Suprapubic skin (tissue), 4 donors: ENCODE measurements at regions not wholly inside any gene's neighbourhood (a gene's known extent, or its start where the extent isn't known, plus 50 kb on each side); places are given as distances from the start of the nearest gene placed in this dataset.

Experiments used
- DNase-seq, 2 donors: peaks; one replicate each; pipeline ENCODE4 v3.0.0-alpha.2; 2019; ENCODE audit warnings: low spot score in 2 of 2
- H3K27ac ChIP-seq: fragments of 200-600 bp; sonication (generic); one replicate; pipeline ENCODE4 v1.5.1; 2019
- H3K27me3 ChIP-seq: fragments of 200-600 bp; sonication (generic); one replicate; pipeline ENCODE4 v1.5.1; 2019
- H3K36me3 ChIP-seq: fragments of 200-600 bp; sonication (generic); one replicate; pipeline ENCODE4 v1.5.1; 2019
- H3K4me1 ChIP-seq: fragments of 200-600 bp; sonication (generic); one replicate; pipeline ENCODE4 v1.5.1; 2019
- H3K4me3 ChIP-seq: fragments of 200-600 bp; sonication (generic); one replicate; pipeline ENCODE4 v1.5.1; 2019; ENCODE audit warnings: mild to moderate bottlenecking
- H3K9me3 ChIP-seq: fragments of 200-600 bp; sonication (generic); one replicate; pipeline ENCODE4 v1.5.1; 2019
- CTCF ChIP-seq, 2 donors: fragments of 200-600 bp in 1 of 2; fragments of 450-650 bp in 1 of 2; sonication (generic) in 1 of 2; IDR thresholded peaks; one replicate each; pipeline ENCODE4 v1.5.1; 2016 to 2019; ENCODE audit warnings: antibody characterized with exemption in 2 of 2, mild to moderate bottlenecking in 1 of 2, moderate library complexity in 1 of 2
- EP300 ChIP-seq: sonication (generic); formaldehyde crosslinking; IDR thresholded peaks from one replicate; pipeline ENCODE4 v1.6.1; 2017; ENCODE audit warnings: antibody characterized with exemption
- POLR2A ChIP-seq, 2 donors: fragments of 450-650 bp; IDR thresholded peaks; one replicate each; pipeline ENCODE4 v1.6.1; 2017; ENCODE audit warnings: antibody characterized with exemption in 2 of 2, mild to moderate bottlenecking in 2 of 2, moderate library complexity in 2 of 2
- POLR2AphosphoS5 ChIP-seq, 3 donors: sonication (generic); formaldehyde crosslinking; IDR thresholded peaks; one replicate each; pipeline ENCODE4 v1.6.1; 2017; ENCODE audit warnings: antibody characterized with exemption in 3 of 3
- WGBS: methylation state at CpG from one replicate; pipeline ENCODE4 v1.1.5; 2018; 5-methylcytosine and 5-hydroxymethylcytosine counted together

DNA sequence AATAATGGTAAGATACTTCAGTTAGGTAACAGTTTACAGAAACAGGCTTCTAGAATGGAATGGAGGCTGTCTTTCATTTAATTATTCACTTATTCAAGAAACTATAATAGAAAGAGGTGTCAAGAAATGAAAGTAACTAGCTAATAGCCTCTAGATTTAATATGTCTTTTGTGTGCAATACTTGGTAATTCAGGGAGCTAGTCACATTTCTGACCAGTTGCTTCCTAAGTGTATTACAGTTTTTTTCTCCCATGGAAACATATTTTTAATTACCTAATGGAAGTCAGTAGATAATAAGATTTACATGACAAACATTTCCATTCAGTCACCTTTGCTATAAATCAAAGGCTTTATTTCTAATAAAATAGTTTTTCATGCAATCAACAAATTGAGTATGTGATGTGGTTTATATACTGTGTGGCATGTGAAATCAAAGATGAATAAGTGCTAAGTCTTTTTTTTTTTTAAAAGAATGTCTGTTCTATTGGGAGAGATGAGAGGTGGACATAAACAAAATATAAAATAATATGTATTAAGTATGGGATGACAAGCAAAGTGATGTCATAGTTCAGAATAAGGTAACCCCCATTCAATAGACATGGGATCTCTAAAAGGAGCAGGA lies 985.7 kb downstream of the SQOR start:
- no peak for DNase-seq
- Histone ChIP-seq H3K27me3 (no peaks in the 10 kb centered on the region), H3K9me3 (peaks cover 2% of the 10 kb centered on the region), H3K27ac (no peak overlapping the region), H3K4me3 (no peak overlapping the region), H3K36me3 (no peaks in the 10 kb centered on the region), H3K4me1 (no peaks in the 10 kb centered on the region)
- TF ChIP-seq POLR2AphosphoS5 (IDR thresholded peaks at IDR 0.05) (no peak), CTCF (IDR thresholded peaks at IDR 0.05) (no peak), POLR2A (IDR thresholded peaks at IDR 0.05) (no peak), EP300 (no peak)

GRCh38 chr15:46622851-46623250 lies 988.0 kb downstream of the SQOR start:
- Histone ChIP-seq H3K4me3 (no peak overlapping the region), H3K27ac (no peak overlapping the region), H3K36me3 (no peaks in the 10 kb centered on the region), H3K4me1 (no peaks in the 10 kb centered on the region), H3K27me3 (no peaks in the 10 kb centered on the region), H3K9me3 (peaks cover 4% of the 10 kb centered on the region)
- TF ChIP-seq POLR2AphosphoS5 (IDR thresholded peaks at IDR 0.05) (no peak), EP300 (no peak), POLR2A (IDR thresholded peaks at IDR 0.05) (no peak), CTCF (IDR thresholded peaks at IDR 0.05) (no peak)
- DNase-seq = no peak
- WGBS = 50% methylated on average over 2 of the region's 2 CpGs

- WGBS = 28% methylated on average over 1 of the region's 1 CpG
- H3K4me1 ChIP-seq = no peaks in the 10 kb centered on the region
- no peak for DNase-seq
- no peak overlapping the region for H3K27ac ChIP-seq
- no peaks in the 10 kb centered on the region for H3K27me3 ChIP-seq
- no peak overlapping the region for H3K4me3 ChIP-seq
- H3K9me3 ChIP-seq = no peaks in the 10 kb centered on the region
- TF ChIP-seq POLR2A (IDR thresholded peaks at IDR 0.05) = no peak
- TF ChIP-seq EP300 = no peak
- no peak for TF ChIP-seq POLR2AphosphoS5 (IDR thresholded peaks at IDR 0.05)
- no peak for TF ChIP-seq CTCF (IDR thresholded peaks at IDR 0.05)
- no peaks in the 10 kb centered on the region for H3K36me3 ChIP-seq
Measured at GRCh38 chr15:46636206-46636605, 1001.4 kb downstream of the SQOR start.

GRCh38 chr15:46644501-46645481 lies 1010.0 kb downstream of the SQOR start:
- no peaks in the 10 kb centered on the region for H3K9me3 ChIP-seq
- DNase-seq = no peak
- no peak overlapping the region for H3K27ac ChIP-seq
- WGBS = 75% methylated on average over 4 of the region's 4 CpGs
- TF ChIP-seq CTCF (IDR thresholded peaks at IDR 0.05) = no peak
- no peak for TF ChIP-seq EP300
- no peak for TF ChIP-seq POLR2A (IDR thresholded peaks at IDR 0.05)
- no peak for TF ChIP-seq POLR2AphosphoS5 (IDR thresholded peaks at IDR 0.05)
- H3K36me3 ChIP-seq = no peaks in the 10 kb centered on the region
- H3K4me3 ChIP-seq = no peak overlapping the region
- no peaks in the 10 kb centered on the region for H3K4me1 ChIP-seq
- H3K27me3 ChIP-seq = no peaks in the 10 kb centered on the region

DNA sequence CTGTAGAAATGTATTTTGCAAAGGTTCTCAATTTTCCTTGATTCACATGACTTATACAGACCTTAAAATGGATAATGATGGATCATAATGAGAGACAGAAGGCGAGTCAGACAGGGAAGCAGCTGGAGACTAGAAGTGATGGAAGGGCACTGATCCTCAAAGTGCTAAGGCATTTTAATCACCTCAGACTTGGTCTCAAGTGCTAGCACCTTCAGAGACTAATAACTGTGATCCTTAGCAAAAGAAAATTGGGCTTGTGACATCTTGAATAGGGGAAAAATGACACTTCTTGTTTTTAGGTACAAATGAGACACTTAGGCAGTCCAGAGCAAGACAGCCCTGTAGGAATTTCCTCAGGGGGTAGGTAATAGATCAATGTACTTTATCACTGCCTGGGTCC lies 1011.7 kb downstream of the SQOR start:
- H3K27me3 ChIP-seq = no peaks in the 10 kb centered on the region
- WGBS = 94% methylated on average over 1 of the region's 1 CpG
- H3K27ac ChIP-seq = no peak overlapping the region
- no peak for DNase-seq
- no peaks in the 10 kb centered on the region for H3K4me1 ChIP-seq
- H3K4me3 ChIP-seq = no peak overlapping the region
- no peaks in the 10 kb centered on the region for H3K9me3 ChIP-seq
- no peak for TF ChIP-seq POLR2AphosphoS5 (IDR thresholded peaks at IDR 0.05)
- TF ChIP-seq EP300 = no peak
- no peak for TF ChIP-seq CTCF (IDR thresholded peaks at IDR 0.05)
- TF ChIP-seq POLR2A (IDR thresholded peaks at IDR 0.05) = no peak
- H3K36me3 ChIP-seq = no peaks in the 10 kb centered on the region
